Naive thymus-derived CD4-positive, alpha-beta T cell (primary cell): ENCODE measurements at regions not wholly inside any gene's neighbourhood (a gene's known extent, or its start where the extent isn't known, plus 50 kb on each side); places are given as distances from the start of the nearest gene placed in this dataset.

Source experiments
- ATAC-seq: fragments of 150-1000 bp; cut with Tn5 transposase; 2 replicates; pipeline ENCODE4 v1.10.0; 2021; ENCODE audit warnings: mild to moderate bottlenecking, moderate library complexity
- CTCF ChIA-PET: fragments of 350-600 bp; sonication (Branson Sonifier 250); formaldehyde crosslinking; loops from one replicate; lab custom pipeline; 2021; ENCODE audit warnings: antibody characterized with exemption; lab: Charles Lee
- POLR2A ChIA-PET: fragments of 350-600 bp; sonication (Branson Sonifier 250); formaldehyde crosslinking; loops from one replicate; lab custom pipeline; 2021; ENCODE audit warnings: antibody characterized with exemption, inconsistent platforms; lab: Charles Lee
- DNase-seq, 9 donors: peaks; one replicate each; pipeline versions ENCODE4 v3.0.0 to v3.0.0-alpha.2; 2020 to 2022; ENCODE audit warnings: mixed read lengths in 1 of 9
- H3K27ac ChIP-seq: one replicate; pipeline ENCODE4 v1.7.0; 2013; ENCODE audit warnings: mild to moderate bottlenecking, low read depth, low read length, moderate library complexity
- H3K27me3 ChIP-seq, 2 donors: one replicate each; pipeline ENCODE4 v1.7.0; 2013; ENCODE audit warnings: low read length in 2 of 2, mild to moderate bottlenecking in 2 of 2, moderate library complexity in 2 of 2; ENCODE audit not compliant: control insufficient read depth in 2 of 2, insufficient read depth in 2 of 2
- H3K36me3 ChIP-seq, 3 experiments: 1 replicate in 2 of 3; 2 replicates in 1 of 3; pipeline ENCODE4 v1.7.0; 2013; ENCODE audit warnings: low read length in 3 of 3, mild to moderate bottlenecking in 3 of 3, moderate library complexity in 1 of 3; ENCODE audit not compliant: insufficient read depth in 3 of 3, control insufficient read depth in 2 of 3
- H3K4me1 ChIP-seq, 2 donors: one replicate each; pipeline ENCODE4 v1.7.0; 2013; ENCODE audit warnings: low read length in 2 of 2, mild to moderate bottlenecking in 2 of 2, moderate library complexity in 1 of 2; ENCODE audit not compliant: control insufficient read depth in 2 of 2, insufficient read depth in 2 of 2
- H3K4me3 ChIP-seq: 2 replicates; pipeline ENCODE4 v1.7.0; 2013; ENCODE audit warnings: mild to moderate bottlenecking, low read length
- H3K9me3 ChIP-seq, 3 experiments: 1 replicate in 2 of 3; 2 replicates in 1 of 3; pipeline ENCODE4 v1.7.0; 2013; ENCODE audit warnings: low read length in 3 of 3; ENCODE audit not compliant: control insufficient read depth in 2 of 3
- H3K27ac Mint-ChIP-seq, 9 donors: one replicate each; pipeline ENCODE4 v1.8.0; 2020 to 2022; ENCODE audit warnings: mixed read lengths in 9 of 9, mild to moderate bottlenecking in 8 of 9, moderate library complexity in 5 of 9, inconsistent platforms in 2 of 9
- H3K27me3 Mint-ChIP-seq, 5 donors: one replicate each; pipeline ENCODE4 v1.8.0; 2021 to 2022; ENCODE audit warnings: mixed read lengths in 5 of 5, mild to moderate bottlenecking in 1 of 5
- H3K36me3 Mint-ChIP-seq, 5 donors: one replicate each; pipeline ENCODE4 v1.8.0; 2020 to 2022; ENCODE audit warnings: mixed read lengths in 5 of 5, mild to moderate bottlenecking in 3 of 5, inconsistent platforms in 1 of 5
- H3K4me1 Mint-ChIP-seq, 7 donors: one replicate each; pipeline ENCODE4 v1.8.0; 2020 to 2022; ENCODE audit warnings: mixed read lengths in 7 of 7, mild to moderate bottlenecking in 3 of 7, inconsistent platforms in 1 of 7
- H3K4me3 Mint-ChIP-seq, 10 donors: one replicate each; pipeline ENCODE4 v1.8.0; 2020 to 2022; ENCODE audit warnings: mild to moderate bottlenecking in 10 of 10, mixed read lengths in 10 of 10, moderate library complexity in 6 of 10, inconsistent platforms in 2 of 10
- H3K9me3 Mint-ChIP-seq, 11 donors: one replicate each; pipeline ENCODE4 v1.8.0; 2020 to 2022; ENCODE audit warnings: mixed read lengths in 11 of 11, mild to moderate bottlenecking in 4 of 11, inconsistent platforms in 1 of 11, moderate library complexity in 1 of 11
- intact Hi-C, 2 donors: fragments of 100-400 bp; cut with micrococcal nuclease; formaldehyde crosslinking; loops; one replicate each; pipeline ENCODE4 v1.15.1; 2023

GRCh38 chr22:22430111-22430820 lies 78.3 kb downstream of the ZNF280B start:
- Histone ChIP-seq H3K27me3 (no peaks in the 10 kb centered on the region), H3K27ac (no peak overlapping the region), H3K36me3 (no peaks in the 10 kb centered on the region), H3K4me3 (no peak overlapping the region), H3K4me1 (no peaks in the 10 kb centered on the region), H3K9me3 (no peaks in the 10 kb centered on the region)
- Mint-ChIP-seq H3K4me1 (peaks cover 0 to 4% (median 0%) of the 10 kb centered on the region in 7 donors), H3K27ac (no peak overlapping the region), H3K4me3 (no peak overlapping the region), H3K27me3 (peaks cover 0 to 22% (median 14%) of the 10 kb centered on the region in 5 donors), H3K9me3 (peaks cover 0 to 1% (median 0%) of the 10 kb centered on the region in 11 donors), H3K36me3 (no peaks in the 10 kb centered on the region)
- ChIA-PET POLR2A (interaction anchor here (0.6 kb wide), 1 partner anchor 1176 kb away, joined by 3 read pairs; no protein-coding TSS in a partner anchor), CTCF (interaction anchor here (0.6 to 0.8 kb wide), 3 partner anchors 16 to 1347 kb away, joined by 3 read pairs; no protein-coding TSS in a partner anchor)
- DNase-seq (no peak), ATAC-seq (no peak)
- intact Hi-C loops: no loop called here

- Mint-ChIP-seq H3K4me3 (no peak overlapping the region), H3K27ac (no peak overlapping the region), H3K9me3 (peaks cover 0 to 1% (median 0%) of the 10 kb centered on the region in 11 donors), H3K27me3 (peaks cover 0 to 27% (median 12%) of the 10 kb centered on the region in 5 donors), H3K4me1 (peaks cover 0 to 4% (median 0%) of the 10 kb centered on the region in 7 donors), H3K36me3 (no peaks in the 10 kb centered on the region)
- H3K4me3 ChIP-seq: no peak overlapping the region
- ATAC-seq (peak; percentile 74), DNase-seq (peak in 7 of 9 donors; percentile 25 to 58 (median 30))
- ChIA-PET CTCF (interaction anchor here (0.6 to 0.8 kb wide), 2 partner anchors 15 to 229 kb away, joined by 3 read pairs; no protein-coding TSS in a partner anchor), POLR2A (no interaction called here)
- H3K9me3 ChIP-seq: no peaks in the 10 kb centered on the region
- no peak overlapping the region for H3K27ac ChIP-seq
- no peaks in the 10 kb centered on the region for H3K27me3 ChIP-seq
- H3K4me1 ChIP-seq: no peaks in the 10 kb centered on the region
- no peaks in the 10 kb centered on the region for H3K36me3 ChIP-seq
- intact Hi-C loops: no loop called here
Measured at GRCh38 chr22:22431271-22432220, 77.0 kb downstream of the ZNF280B start.

- peaks cover 0 to 1% (median 0%) of the 10 kb centered on the region in 11 donors for H3K9me3 Mint-ChIP-seq
- H3K27ac Mint-ChIP-seq: no peak overlapping the region
- DNase-seq: no peak
- no peak overlapping the region for H3K4me3 Mint-ChIP-seq
- H3K4me3 ChIP-seq: no peak overlapping the region
- intact Hi-C loops: no loop called here
- H3K27ac ChIP-seq: no peak overlapping the region
- peaks cover 0 to 4% (median 0%) of the 10 kb centered on the region in 7 donors for H3K4me1 Mint-ChIP-seq
- CTCF ChIA-PET: interaction anchor here (0.7 kb wide), 1 partner anchor 20 kb away, joined by 4 read pairs; no protein-coding TSS in a partner anchor
- no peaks in the 10 kb centered on the region for H3K9me3 ChIP-seq
- H3K36me3 Mint-ChIP-seq: no peaks in the 10 kb centered on the region
- H3K36me3 ChIP-seq: no peaks in the 10 kb centered on the region
- H3K4me1 ChIP-seq: no peaks in the 10 kb centered on the region
- H3K27me3 ChIP-seq: no peaks in the 10 kb centered on the region
- POLR2A ChIA-PET: no interaction called here
- H3K27me3 Mint-ChIP-seq: peaks cover 4 to 35% (median 21%) of the 10 kb centered on the region in 5 donors
- no peak for ATAC-seq
Measured at GRCh38 chr22:22432479-22432878, 76.1 kb downstream of the ZNF280B start.

- no peaks in the 10 kb centered on the region for H3K27me3 ChIP-seq
- Mint-ChIP-seq H3K36me3 (no peaks in the 10 kb centered on the region), H3K4me1 (peaks cover 0 to 4% (median 0%) of the 10 kb centered on the region in 7 donors), H3K9me3 (peaks cover 0 to 1% (median 0%) of the 10 kb centered on the region in 11 donors), H3K4me3 (no peak overlapping the region), H3K27ac (no peak overlapping the region), H3K27me3 (peaks cover 9 to 33% (median 22%) of the 10 kb centered on the region in 5 donors)
- CTCF ChIA-PET: interaction anchor here (0.7 kb wide), 1 partner anchor 20 kb away, joined by 4 read pairs; no protein-coding TSS in a partner anchor
- H3K27ac ChIP-seq: no peak overlapping the region
- H3K36me3 ChIP-seq: no peaks in the 10 kb centered on the region
- H3K4me1 ChIP-seq: no peaks in the 10 kb centered on the region
- POLR2A ChIA-PET: no interaction called here
- ATAC-seq: no peak
- H3K4me3 ChIP-seq: no peak overlapping the region
- intact Hi-C loops: no loop called here
- no peaks in the 10 kb centered on the region for H3K9me3 ChIP-seq
- no peak for DNase-seq
Measured at GRCh38 chr22:22432937-22433336, 75.6 kb downstream of the ZNF280B start.

GRCh38 chr22:22433770-22434169 lies 74.8 kb downstream of the ZNF280B start:
- ATAC-seq (no peak), DNase-seq (no peak)
- Histone ChIP-seq H3K27ac (no peak overlapping the region), H3K9me3 (no peaks in the 10 kb centered on the region), H3K4me3 (no peak overlapping the region), H3K4me1 (no peaks in the 10 kb centered on the region), H3K27me3 (no peaks in the 10 kb centered on the region), H3K36me3 (no peaks in the 10 kb centered on the region)
- CTCF ChIA-PET: no interaction called here
- peaks cover 12 to 36% (median 28%) of the 10 kb centered on the region in 5 donors for H3K27me3 Mint-ChIP-seq
- intact Hi-C loops: no loop called here
- H3K9me3 Mint-ChIP-seq: peaks cover 0 to 1% (median 0%) of the 10 kb centered on the region in 11 donors
- POLR2A ChIA-PET: no interaction called here
- H3K36me3 Mint-ChIP-seq: no peaks in the 10 kb centered on the region
- H3K4me1 Mint-ChIP-seq: peaks cover 0 to 4% (median 0%) of the 10 kb centered on the region in 7 donors
- no peak overlapping the region for H3K4me3 Mint-ChIP-seq
- H3K27ac Mint-ChIP-seq: no peak overlapping the region
